ENCODE measurements at regions not wholly inside any gene's neighbourhood (a gene's known extent, or its start where the extent isn't known, plus 50 kb on each side); places are given as distances from the start of the nearest gene placed in this dataset.

- TF ChIP-seq, protein P1, sequence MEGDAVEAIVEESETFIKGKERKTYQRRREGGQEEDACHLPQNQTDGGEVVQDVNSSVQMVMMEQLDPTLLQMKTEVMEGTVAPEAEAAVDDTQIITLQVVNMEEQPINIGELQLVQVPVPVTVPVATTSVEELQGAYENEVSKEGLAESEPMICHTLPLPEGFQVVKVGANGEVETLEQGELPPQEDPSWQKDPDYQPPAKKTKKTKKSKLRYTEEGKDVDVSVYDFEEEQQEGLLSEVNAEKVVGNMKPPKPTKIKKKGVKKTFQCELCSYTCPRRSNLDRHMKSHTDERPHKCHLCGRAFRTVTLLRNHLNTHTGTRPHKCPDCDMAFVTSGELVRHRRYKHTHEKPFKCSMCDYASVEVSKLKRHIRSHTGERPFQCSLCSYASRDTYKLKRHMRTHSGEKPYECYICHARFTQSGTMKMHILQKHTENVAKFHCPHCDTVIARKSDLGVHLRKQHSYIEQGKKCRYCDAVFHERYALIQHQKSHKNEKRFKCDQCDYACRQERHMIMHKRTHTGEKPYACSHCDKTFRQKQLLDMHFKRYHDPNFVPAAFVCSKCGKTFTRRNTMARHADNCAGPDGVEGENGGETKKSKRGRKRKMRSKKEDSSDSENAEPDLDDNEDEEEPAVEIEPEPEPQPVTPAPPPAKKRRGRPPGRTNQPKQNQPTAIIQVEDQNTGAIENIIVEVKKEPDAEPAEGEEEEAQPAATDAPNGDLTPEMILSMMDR (IDR thresholded peaks at IDR 0.05), result no peak
- TF ChIP-seq POLR2A (IDR thresholded peaks at IDR 0.05), result no peak
- DNase-seq, result no peak
- Histone ChIP-seq H3K4me3 (no peak overlapping the region), H3K9me3 (no peaks in the 10 kb centered on the region), H3K36me3 (no peaks in the 10 kb centered on the region), H3K4me1 (no peaks in the 10 kb centered on the region), H3K27me3 (no peaks in the 10 kb centered on the region), H3K27ac (no peak overlapping the region)
Observed at GRCh38 chr2:58620896-58621295, 379.8 kb upstream of the FANCL start.

- no peak for DNase-seq
- Histone ChIP-seq H3K27me3 (no peaks in the 10 kb centered on the region), H3K9me3 (no peaks in the 10 kb centered on the region), H3K36me3 (no peaks in the 10 kb centered on the region), H3K4me1 (no peaks in the 10 kb centered on the region), H3K4me3 (no peak overlapping the region), H3K27ac (no peak overlapping the region)
- no peak for TF ChIP-seq POLR2A (IDR thresholded peaks at IDR 0.05)
- TF ChIP-seq, protein P1 (IDR thresholded peaks at IDR 0.05), result no peak
Observed at GRCh38 chr2:58620093-58620492, 379.0 kb upstream of the FANCL start.

DNA sequence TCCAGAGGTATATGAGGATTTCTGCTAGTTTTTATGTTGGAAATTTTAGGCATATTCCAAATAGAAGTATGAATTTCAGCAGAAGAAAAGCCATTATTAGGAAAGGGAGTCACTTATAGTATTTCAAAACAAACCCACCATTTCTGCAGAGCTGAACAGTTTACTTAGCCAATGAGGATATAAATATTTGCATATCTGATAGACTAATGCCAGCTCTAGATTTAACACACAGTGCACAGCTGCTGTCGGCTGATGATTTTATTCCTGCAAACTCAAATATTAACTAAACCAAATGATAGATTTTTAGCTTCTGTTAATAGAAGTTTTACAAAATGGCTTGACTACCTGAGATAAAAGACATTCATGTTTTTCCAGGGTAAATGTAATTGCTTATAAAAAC lies 375.8 kb upstream of the FANCL start:
- TF ChIP-seq, protein P1 (IDR thresholded peaks at IDR 0.05), result no peak
- TF ChIP-seq POLR2A (IDR thresholded peaks at IDR 0.05), result no peak
- Histone ChIP-seq H3K36me3 (no peaks in the 10 kb centered on the region), H3K27me3 (no peaks in the 10 kb centered on the region)

DNA sequence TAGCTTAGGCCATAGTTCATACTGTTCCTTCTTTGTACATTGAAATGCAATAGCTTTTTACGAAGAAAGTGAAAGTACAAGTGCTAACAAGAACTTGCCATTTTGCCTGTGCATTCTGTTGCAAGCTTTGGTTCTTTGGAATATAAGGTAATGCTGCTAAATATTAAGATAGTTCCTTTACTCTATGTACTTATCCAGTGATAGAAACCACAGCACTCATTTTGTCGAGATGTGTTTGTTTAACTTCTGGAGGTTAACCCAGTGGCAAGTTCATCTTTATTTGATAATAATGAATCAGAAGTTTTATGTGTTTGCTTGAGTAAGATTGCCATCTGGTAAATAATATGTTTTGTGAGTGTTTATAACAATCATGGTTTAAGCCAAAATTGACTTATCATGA lies 373.1 kb upstream of the FANCL start:
- Histone ChIP-seq H3K4me3 (no peak overlapping the region), H3K36me3 (no peaks in the 10 kb centered on the region), H3K9me3 (no peaks in the 10 kb centered on the region), H3K27me3 (no peaks in the 10 kb centered on the region), H3K27ac (no peak overlapping the region), H3K4me1 (no peaks in the 10 kb centered on the region)
- DNase-seq, result no peak
- TF ChIP-seq POLR2A (IDR thresholded peaks at IDR 0.05), result no peak
- TF ChIP-seq, protein P1 (IDR thresholded peaks at IDR 0.05), result no peak

More for the DNA sequence above, 375.8 kb upstream of the FANCL start:
- Histone ChIP-seq H3K27ac (no peak overlapping the region), H3K4me3 (no peak overlapping the region), H3K9me3 (no peaks in the 10 kb centered on the region), H3K4me1 (no peaks in the 10 kb centered on the region)
- DNase-seq, result no peak

DNA sequence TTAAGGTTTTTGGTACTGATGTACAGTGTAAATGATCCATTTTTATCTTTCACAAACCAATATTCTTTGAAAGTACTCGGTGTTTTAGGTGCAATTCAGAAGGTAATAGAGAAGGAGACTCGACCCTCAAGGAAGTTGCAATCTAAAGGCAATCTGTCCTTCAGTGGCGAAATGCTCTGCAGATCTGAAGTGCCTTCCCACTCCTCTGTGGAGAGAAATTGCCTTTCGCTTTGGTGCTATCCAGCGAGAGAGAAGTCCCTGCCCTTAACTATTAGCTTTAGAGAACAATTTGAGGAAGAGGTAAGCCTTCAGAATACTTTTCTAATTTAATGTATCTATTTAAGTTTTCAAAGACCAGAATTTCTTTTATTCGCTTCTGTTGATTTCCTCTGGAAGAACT lies 371.8 kb upstream of the FANCL start:
- no peaks in the 10 kb centered on the region for H3K36me3 ChIP-seq
- no peaks in the 10 kb centered on the region for H3K27me3 ChIP-seq
- H3K9me3 ChIP-seq, result no peaks in the 10 kb centered on the region
- no peak for DNase-seq
- no peak overlapping the region for H3K4me3 ChIP-seq
- no peak for TF ChIP-seq POLR2A (IDR thresholded peaks at IDR 0.05)
- TF ChIP-seq, protein P1 (IDR thresholded peaks at IDR 0.05), result no peak
- no peaks in the 10 kb centered on the region for H3K4me1 ChIP-seq
- H3K27ac ChIP-seq, result no peak overlapping the region

DNA sequence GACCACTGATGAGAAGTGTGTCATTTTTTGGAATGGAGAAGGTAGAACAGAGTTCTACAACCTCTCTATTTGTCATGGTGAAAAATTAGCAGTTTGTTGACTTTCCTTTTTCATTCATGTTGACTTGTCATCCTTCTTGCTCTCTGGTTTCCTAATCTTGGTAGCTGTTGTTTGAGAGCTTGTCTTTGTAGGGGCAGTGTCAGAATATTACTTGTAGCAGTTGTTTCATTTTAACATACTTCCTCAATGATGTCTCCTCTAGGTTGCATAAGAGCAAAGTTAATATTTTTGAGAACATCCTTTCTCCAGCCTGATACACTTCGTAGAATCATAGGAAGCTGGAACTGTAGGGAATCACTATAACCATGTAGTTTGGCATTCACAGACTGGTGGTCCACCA lies 368.2 kb upstream of the FANCL start:
- Histone ChIP-seq H3K36me3 (no peaks in the 10 kb centered on the region), H3K27me3 (no peaks in the 10 kb centered on the region), H3K27ac (no peak overlapping the region), H3K4me3 (no peak overlapping the region), H3K4me1 (no peaks in the 10 kb centered on the region), H3K9me3 (no peaks in the 10 kb centered on the region)
- no peak for TF ChIP-seq POLR2A (IDR thresholded peaks at IDR 0.05)
- TF ChIP-seq, protein P1 (IDR thresholded peaks at IDR 0.05), result no peak
- DNase-seq, result no peak

All from Peyer's patch (tissue), 4 donors.